ENCODE measurements at regions not wholly inside any gene's neighbourhood (a gene's known extent, or its start where the extent isn't known, plus 50 kb on each side); places are given as distances from the start of the nearest gene placed in this dataset.
"Not testable (repeated sequence)": the region's sequence is repeated elsewhere in the genome, so short reads cannot be mapped to it uniquely, and the experiment has no call there.

- no peak for DNase-seq (ENCODE audit: low spot score)
Measured at GRCh38 chrX:122910697-122911096, 273.4 kb upstream of the GRIA3 start.

GRCh38 chrX:122913134-122913533 lies 270.9 kb upstream of the GRIA3 start:
- no peak for DNase-seq (ENCODE audit: low spot score)

- DNase-seq (ENCODE audit: low spot score), result no peak
Measured at GRCh38 chrX:122913764-122914163, 270.3 kb upstream of the GRIA3 start.

- no peak for DNase-seq (ENCODE audit: low spot score)
Measured at GRCh38 chrX:122914256-122914655, 269.8 kb upstream of the GRIA3 start.

- DNase-seq (ENCODE audit: low spot score), result no peak
Measured at GRCh38 chrX:122934131-122934530, 249.9 kb upstream of the GRIA3 start.

- no peak for DNase-seq (ENCODE audit: low spot score)
Measured at GRCh38 chrX:122940199-122940598, 243.9 kb upstream of the GRIA3 start.

GRCh38 chrX:122941806-122942205 lies 242.3 kb upstream of the GRIA3 start:
- no peak for DNase-seq (ENCODE audit: low spot score)

GRCh38 chrX:122943918-122944317 lies 240.2 kb upstream of the GRIA3 start:
- no peak for DNase-seq (ENCODE audit: low spot score)

GRCh38 chrX:122945328-122945727 lies 238.8 kb upstream of the GRIA3 start:
- no peak for DNase-seq (ENCODE audit: low spot score)

GRCh38 chrX:122972604-122973003 lies 211.5 kb upstream of the GRIA3 start:
- DNase-seq (ENCODE audit: low spot score), result no peak

- DNase-seq (ENCODE audit: low spot score), result no peak
Measured at GRCh38 chrX:122982521-122982920, 201.6 kb upstream of the GRIA3 start.

GRCh38 chrX:123002844-123003243 lies 181.2 kb upstream of the GRIA3 start:
- not testable (repeated sequence) for DNase-seq (ENCODE audit: low spot score)

GRCh38 chrX:123013141-123013540 lies 170.9 kb upstream of the GRIA3 start:
- no peak for DNase-seq (ENCODE audit: low spot score)

GRCh38 chrX:123036401-123036800 lies 147.7 kb upstream of the GRIA3 start:
- DNase-seq (ENCODE audit: low spot score), result no peak

- DNase-seq (ENCODE audit: low spot score), result no peak
Measured at GRCh38 chrX:123049071-123049625, 134.9 kb upstream of the GRIA3 start.

GRCh38 chrX:123060986-123061385 lies 123.1 kb upstream of the GRIA3 start:
- DNase-seq (ENCODE audit: low spot score), result no peak

GRCh38 chrX:123064053-123064452 lies 120.0 kb upstream of the GRIA3 start:
- DNase-seq (ENCODE audit: low spot score), result no peak

GRCh38 chrX:123072686-123073385 lies 111.2 kb upstream of the GRIA3 start:
- no peak for DNase-seq (ENCODE audit: low spot score)

GRCh38 chrX:123075947-123076561 lies 108.0 kb upstream of the GRIA3 start:
- no peak for DNase-seq (ENCODE audit: low spot score)

GRCh38 chrX:123077631-123078030 lies 106.4 kb upstream of the GRIA3 start:
- DNase-seq (ENCODE audit: low spot score), result no peak

- DNase-seq (ENCODE audit: low spot score), result no peak
Measured at GRCh38 chrX:123080065-123080464, 104.0 kb upstream of the GRIA3 start.

- DNase-seq (ENCODE audit: low spot score), result no peak
Measured at GRCh38 chrX:123081776-123082175, 102.3 kb upstream of the GRIA3 start.

GRCh38 chrX:123083924-123084323 lies 100.2 kb upstream of the GRIA3 start:
- DNase-seq (ENCODE audit: low spot score), result no peak

- DNase-seq (ENCODE audit: low spot score), result no peak
Measured at GRCh38 chrX:123084797-123085196, 99.3 kb upstream of the GRIA3 start.

Measured in hepatic stellate cell (primary cell).